GM19043 (cell line): ENCODE measurements at regions not wholly inside any gene's neighbourhood (a gene's known extent, or its start where the extent isn't known, plus 50 kb on each side); places are given as distances from the start of the nearest gene placed in this dataset.
A peak's percentile ranks its signal among the peaks of the same experiment; 100 is the strongest.

Source experiments
- ATAC-seq: cut with Tn5 transposase; IDR thresholded peaks from one replicate; pipeline ENCODE4 v1.9.1; 2021; ENCODE audit warnings: low read depth; ENCODE audit not compliant: unreplicated experiment

DNA sequence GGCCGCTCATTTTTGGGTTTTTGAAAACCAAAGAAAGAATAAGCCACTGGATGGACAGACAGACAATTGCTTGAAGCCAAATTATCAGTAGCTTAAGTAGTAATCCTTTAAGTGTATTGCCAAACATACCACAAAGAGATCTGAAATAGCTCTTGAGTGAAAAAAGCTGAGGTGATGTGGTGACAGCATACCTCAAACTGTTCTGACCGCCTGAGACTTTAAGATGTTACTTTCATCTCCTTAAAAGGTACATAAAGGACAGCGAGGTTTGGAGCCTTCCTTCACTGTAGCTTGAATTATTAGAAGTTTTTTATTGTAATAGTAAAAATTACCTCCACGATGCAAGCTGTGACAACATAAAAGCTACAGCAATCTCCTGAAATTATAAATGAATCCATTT lies 271.5 kb upstream of the FAM241A start:
- no peak for ATAC-seq

DNA sequence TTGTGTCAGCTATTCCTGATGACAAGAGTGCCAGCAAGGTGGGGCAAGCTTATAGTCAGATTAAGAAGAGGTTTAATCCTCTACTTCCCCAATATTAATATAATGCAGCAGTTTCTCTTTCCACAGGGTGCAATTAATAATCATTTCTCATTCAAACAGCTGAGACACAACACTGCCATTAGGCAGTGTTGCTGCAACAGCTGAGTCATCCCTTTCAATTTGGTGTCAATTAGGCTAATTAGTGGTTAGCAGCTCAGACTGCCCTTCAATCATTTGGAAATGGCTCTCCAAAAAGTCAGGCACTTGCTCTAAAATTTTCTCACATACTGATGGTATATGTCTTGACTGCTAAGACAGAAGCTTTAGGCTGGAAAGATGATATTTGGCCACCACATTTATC lies 265.7 kb upstream of the FAM241A start:
- ATAC-seq, result no peak

DNA sequence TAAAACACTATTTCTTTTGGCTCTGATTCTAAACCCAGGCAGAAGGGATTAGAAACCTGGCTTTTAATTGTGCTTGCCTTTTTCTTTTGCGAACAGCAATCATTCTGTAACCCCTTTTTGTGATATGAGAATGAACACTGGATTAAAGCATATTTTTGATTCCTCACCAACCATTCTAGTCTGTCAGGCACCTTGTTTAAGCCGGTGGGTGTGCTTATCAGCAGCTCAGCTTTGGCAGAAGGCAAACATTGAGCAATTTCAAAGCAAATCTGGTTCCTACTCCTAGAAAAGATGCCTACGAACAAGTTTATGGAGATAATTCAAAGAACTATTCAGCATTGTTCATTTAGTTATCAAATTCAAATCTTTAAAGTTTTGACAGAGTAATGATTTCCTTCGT lies 265.1 kb upstream of the FAM241A start:
- no peak for ATAC-seq

DNA sequence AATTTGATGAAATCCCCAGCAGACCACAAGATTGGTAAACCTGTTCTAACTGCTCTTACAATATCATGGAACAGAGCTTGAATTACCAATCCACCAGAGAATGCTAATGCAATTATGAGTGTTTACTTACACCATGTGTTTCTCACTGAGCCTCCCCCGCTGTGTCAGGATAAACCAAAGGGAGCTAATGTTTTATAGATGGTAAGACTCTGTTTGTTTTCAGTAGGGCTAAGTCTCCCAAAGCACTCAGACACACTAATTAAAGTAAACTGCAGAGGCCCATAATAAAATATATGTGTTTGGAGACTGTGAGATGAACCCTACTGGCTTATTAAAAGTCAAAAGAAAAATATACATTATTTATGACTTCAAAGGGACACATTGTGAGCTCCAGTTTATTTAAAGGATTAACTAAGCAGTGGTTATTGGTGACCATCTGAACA lies 261.7 kb upstream of the FAM241A start:
- ATAC-seq, result no peak

DNA sequence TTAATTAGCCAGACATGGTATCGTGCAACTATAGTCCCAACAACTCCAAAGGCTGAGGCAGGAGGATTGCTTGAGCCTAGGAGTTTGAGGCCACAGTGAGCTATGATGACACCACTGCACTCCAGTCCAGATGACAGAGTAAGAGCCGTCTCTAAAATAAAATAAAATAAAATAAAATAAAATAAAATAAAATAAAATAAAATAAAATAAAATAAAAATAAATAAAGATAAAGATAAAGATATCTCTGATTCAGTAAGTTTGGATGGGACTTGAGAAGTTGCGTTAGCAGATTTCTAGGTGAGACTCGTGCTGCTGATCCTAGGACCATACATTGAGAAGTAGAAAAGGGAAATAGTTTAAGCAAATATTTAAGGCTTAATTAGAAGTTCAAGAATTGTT lies 254.8 kb upstream of the FAM241A start:
- ATAC-seq, result no peak

DNA sequence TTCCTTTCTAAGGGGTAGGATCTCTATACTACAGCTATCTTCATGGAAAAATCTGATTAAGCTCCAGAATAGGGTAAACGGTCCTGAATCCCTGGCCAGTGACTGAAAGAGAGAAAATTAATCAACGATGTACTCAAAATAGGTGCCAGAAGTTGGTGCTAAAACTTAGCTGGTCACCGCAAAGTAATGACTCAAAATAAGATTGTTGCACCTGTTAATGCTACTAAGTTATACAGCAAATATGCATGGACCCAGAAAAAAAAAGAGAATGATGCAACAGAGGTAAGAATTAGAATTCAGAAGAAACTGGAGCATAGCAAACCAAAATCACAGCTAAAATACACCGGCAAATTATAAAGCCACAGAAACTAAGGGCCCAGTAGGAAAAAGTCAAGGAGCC lies 239.7 kb upstream of the FAM241A start:
- ATAC-seq, result no peak

DNA sequence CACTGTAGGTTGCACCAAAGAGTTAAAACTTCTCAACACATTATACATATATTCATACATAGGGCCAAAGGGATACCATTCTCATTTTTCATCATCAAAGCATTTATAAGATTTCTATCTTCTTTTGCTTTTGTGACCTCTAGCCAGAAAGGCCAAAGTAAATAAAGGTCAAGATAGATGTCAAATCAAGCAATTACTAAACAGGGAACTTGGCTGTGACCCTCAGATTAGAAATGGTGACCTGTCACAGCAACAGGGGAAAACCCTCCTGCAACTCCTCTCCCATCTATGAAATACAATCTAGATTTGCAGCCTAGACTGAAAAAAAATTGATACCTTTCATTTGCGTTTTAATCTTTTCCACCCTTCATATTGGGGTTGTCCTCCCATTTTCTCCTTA lies 225.6 kb upstream of the FAM241A start:
- ATAC-seq, result no peak

DNA sequence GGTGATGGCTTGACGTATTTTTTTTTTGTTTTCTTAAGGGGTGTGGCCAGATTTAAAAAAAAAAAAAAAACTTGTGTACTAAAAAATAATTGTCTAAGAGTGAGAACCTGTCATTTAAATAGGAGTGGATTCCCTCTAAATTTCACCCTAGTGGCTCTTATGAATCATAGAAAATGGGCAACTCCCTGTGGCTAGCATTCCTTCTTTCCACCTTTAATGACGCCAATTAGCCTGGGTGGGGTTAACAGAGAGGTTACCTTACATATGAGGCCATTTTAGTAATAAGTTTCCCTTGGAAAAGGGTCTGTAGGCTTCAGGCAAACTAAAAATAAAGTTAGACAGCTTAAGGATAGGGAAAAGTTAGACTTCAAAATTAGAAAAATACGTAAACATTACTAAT lies 223.5 kb upstream of the FAM241A start:
- no peak for ATAC-seq

DNA sequence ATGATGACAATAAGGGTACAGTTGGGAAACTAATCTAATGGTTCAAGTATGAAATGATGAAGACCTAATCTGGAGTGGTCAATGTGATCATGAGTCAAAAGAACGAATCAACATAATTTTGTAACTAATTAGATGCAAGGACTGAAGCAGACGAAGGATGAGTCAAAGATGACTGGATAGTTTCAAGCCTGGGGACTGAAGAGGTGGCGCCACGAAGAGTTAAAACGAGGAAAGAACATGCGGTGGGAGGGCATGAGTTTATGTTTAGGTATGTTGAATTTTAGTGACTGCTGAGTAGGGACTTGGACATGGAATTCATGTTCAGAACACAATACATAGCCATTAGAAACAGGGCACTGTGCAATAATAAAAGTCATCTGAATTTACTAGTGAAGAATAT lies 221.5 kb upstream of the FAM241A start:
- ATAC-seq, result no peak

DNA sequence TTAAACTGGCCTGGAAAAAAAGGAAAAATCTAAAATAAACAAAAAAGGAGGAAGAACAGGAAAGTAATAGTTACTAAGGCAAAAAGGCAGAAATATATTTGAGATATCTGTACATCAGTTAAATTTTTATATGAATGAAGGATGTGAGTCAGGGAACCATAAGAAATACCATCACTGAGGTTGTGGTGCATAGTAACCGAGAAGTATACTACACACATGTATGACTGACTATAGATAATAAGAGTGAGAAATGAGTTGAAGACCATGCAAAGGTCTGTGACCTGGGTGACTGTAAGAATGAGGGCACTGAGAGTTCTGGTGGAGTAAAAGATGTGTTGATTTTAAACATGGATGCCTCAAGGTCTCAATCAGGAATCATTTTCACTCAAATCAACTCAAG lies 220.6 kb upstream of the FAM241A start:
- ATAC-seq, result no peak

DNA sequence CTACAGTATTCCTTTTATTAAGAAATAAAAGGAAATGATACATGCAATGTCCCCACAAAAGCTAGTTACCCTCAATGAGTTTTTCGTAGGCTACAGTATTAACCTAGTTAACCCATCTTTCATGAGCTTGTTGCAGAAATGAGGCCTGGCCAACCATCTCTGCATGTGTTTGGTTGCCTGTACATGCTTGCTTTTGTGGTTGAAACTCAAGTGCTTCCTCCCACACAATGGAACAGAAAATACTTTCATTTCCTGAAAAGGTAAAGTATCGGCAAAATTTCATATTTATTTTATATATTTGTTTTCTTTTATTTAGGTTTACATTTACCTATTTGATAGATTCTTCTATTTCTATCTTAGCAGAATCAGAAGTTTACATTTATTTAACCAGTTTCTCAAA lies 214.6 kb upstream of the FAM241A start:
- peak; percentile 98 for ATAC-seq

DNA sequence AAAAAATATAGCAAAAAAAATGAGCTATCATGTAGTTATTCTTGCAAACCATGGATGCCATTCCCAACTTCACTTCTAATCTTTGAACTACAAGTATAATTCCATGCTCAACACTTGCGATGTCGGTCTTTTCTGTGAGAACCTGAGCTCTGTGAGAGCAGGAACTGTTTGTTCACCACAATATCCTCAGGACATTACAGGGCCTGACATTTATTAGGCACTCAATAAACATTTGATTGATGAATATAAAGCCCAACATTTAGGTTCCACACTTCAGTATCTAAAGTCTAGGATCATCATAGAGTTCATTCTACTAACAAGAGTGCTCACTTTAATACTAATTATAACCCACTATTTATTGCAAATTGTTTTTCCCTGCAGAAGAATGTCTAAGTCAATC lies 211.6 kb upstream of the FAM241A start:
- ATAC-seq, result no peak

DNA sequence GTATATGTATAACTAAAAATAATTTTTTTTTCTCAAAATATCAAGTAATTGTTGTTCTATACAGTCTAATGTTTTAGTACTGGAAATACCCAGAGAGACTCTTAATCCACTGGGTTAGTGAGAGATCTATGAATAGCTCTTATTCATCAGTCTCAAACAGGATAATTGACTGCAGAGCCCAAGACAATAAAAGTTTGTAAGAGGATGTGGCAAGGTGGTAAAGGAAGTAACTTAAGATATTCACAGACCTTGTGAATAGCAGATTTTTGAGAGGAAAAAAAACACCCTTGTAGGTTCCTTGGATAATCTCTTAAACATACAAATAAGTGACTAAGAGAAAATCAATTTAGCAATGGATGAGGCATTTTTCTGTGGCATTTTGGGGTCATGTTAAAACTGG lies 210.9 kb upstream of the FAM241A start:
- no peak for ATAC-seq

DNA sequence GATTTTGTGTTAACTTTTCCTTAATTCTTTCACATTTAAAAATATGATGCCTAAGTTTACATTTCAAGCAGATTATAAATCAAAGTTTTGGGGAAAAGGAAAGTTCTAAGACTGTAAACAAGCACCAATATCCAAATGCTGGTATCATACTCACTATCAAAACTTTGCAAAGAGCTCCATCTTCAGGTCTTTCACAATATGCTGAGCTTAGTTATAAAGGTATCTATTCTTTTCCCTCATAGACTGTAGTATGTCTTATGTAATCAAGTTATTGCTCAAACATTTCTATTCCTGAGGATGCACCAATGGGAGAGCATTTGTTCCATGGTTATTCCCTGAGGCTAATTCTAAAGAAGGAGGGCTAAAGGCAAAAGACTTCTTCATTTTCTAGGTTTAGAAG lies 207.9 kb upstream of the FAM241A start:
- peak; percentile 76 for ATAC-seq

DNA sequence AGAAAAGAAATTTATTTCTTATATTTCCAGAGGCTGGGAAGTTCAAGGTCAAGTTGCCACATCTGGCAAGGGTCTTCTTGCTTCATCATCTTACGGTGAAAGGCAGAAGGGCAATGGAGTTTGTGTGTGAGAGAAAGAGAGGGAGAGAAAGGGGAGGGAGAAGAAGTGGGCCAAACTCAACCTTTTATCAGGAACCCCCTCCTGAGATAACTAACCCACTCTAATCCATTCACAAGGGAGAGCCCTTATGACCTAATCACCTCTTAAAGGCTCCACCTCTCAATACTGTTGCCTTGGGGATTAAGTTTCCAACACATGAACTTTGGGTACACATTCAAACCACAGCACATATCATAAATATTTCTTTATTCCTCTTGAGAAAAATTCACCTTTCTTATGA lies 203.3 kb upstream of the FAM241A start:
- no peak for ATAC-seq

DNA sequence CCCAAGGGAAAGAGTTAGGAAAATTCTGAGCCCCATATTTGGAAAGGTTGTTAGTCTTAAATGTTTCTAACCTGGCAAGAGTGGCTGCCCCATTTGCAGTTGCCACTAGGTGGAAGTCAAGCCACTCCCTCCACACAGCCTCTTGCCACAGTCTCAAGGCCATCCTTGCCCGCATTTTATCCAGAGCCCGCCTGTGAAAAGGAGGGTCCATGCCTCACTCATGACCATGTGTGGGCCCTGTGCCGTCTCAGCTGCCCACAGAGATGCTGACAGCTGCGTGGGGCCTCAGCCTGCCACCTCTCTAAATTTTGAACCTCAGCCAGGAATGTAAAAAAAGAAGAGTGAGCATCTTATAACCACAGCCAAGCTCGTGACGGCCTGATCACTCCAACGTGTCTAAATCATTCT lies 201.5 kb upstream of the FAM241A start:
- peak; percentile 89 for ATAC-seq

DNA sequence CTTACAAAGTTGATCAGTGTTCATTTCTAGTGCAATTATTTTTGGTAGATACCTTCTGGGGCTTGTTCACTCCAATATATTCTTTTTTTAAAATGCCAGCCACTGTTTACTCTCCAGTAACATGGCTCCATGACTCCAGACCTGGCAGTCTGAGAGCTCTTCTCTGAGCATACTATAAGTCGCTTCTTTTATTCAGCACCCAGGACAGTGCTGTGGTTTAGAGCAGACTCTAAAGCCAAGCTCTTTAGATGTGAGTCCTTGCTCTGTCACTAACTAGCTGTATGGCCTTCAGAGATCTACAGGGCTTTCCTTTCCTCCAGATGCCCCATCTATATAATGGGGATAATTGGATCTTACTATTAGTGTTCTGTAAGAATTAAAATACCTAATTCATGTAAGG lies 200.2 kb upstream of the FAM241A start:
- ATAC-seq, result no peak

DNA sequence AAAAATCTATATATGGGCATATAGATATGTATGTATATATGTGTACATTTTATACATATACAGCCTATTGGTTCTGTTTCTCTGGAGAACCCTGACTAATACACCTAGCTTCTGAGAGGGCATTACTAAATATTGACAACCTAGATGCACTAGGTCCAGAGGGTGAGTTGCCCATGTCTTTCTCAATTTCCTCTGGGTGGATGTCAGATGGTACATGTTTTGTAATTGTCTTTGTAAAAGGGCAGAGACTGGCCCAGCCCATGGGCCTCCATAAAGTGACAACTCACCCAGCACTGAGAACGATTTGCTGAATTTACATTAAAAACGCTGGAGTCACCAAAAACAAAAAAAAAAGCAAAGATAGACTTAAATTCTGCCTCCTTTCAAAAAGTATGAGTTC lies 198.5 kb upstream of the FAM241A start:
- no peak for ATAC-seq

DNA sequence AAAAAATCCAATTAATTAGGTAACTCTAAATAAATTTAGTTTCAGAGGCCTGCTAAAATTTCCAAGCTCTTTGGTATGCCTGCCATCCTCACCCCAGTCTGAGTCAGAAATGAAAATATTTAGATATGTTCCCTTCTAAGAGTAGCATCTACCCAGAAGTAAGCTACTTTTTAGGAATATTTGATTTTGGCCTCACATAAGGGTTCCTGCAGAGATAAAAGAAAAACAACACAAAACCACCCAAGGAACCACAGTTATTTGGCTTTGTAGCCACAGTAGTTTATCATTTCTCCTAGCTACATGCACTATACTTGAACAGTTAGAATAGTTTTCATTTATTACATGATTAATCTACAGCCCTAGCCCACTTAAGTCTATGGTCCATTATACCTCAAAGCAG lies 192.6 kb upstream of the FAM241A start:
- ATAC-seq, result no peak

DNA sequence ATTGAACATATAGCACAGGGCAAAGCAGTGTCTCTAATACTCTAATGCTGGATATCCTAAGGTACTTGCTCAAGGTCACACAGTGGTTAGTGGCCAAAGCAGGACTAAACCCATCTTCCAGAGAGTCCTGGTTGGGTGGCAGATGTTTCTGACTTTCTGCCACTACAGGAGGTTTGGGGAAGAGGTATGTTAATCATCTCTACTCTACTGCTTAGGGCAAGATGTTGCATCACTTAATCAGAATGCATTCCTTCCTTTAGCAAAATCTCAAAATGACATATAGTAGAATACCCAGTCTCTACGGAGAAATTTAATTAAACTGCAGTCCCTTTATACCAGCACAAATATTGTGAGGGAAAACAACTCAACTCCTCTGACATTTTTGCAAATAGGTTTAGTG lies 190.7 kb upstream of the FAM241A start:
- no peak for ATAC-seq

DNA sequence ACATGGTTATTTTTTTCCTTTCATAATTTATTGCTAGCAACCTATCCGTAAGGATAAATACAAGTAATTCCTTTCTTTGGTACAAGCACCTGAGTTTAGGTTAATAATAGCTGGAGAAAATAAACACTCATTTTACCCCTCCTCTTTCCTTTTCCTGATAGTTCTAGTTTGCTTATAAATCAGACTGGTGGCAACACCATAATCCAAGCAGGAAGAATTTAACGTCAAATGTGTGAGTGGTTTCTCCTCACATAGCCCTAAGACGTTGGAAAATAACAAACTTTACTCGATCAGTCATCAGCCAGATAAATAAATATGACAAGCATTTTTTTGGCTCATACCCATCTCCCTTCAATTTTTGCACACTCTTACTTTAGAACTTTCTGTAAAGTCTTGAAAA lies 190.3 kb upstream of the FAM241A start:
- ATAC-seq, result no peak

DNA sequence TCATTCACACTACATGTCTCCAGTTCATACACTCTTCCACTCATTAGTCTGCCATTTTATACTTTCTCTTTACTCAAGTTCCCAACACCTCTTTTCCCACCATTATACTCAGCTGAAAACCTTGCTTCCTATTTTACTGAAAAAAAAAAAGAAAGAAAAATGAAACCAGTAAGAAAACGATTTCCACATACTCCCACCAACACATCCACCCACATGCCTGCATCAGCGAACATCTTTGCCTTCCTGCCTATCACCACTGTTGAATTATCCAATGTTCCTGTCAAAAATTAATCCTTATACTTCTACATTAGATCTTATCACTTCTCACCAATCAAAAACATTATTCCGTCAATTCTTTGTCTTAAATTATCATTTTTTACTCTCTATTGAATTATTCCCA lies 188.1 kb upstream of the FAM241A start:
- ATAC-seq, result no peak

DNA sequence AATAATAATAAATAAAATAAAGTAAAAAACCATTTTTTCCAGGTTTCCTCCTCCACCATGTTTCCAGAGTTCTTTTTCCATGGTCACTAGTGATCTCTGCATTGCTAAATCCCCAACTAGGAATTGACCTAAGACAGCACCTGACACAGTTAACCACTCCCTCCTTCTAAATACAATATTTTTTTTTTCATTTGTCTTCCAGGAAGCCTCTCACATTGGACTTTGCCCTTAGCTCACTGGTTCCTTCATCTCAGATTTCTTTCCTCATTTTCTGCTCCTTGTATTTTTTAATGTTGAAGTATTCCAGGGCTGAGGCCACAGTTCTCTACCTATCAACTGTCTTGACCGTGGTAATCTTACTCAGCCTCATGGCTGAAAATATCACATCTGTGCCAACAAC lies 187.3 kb upstream of the FAM241A start:
- no peak for ATAC-seq

DNA sequence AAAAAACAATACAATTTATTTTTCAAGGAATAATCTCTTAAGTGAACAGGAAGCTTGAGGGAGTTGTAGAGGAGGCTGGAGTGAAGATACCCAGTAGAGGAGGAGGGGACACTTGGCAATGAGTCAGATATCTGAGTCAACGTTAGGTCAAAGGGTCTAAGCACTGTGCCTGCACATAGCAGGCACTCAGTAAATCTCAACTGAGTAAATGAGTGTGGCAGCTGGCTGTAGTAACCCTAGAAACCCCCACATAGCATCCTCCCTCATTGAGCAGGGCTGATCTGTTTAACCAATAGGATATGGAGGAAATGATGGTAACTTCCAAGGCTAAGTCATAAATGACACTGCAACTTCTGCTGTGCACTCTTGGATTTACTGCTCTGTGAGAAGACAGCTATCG lies 186.0 kb upstream of the FAM241A start:
- no peak for ATAC-seq
